GM21529 (cell line): ENCODE measurements at regions not wholly inside any gene's neighbourhood (a gene's known extent, or its start where the extent isn't known, plus 50 kb on each side); places are given as distances from the start of the nearest gene placed in this dataset.
A peak's percentile ranks its signal among the peaks of the same experiment; 100 is the strongest.

Source experiments
- ATAC-seq: cut with Tn5 transposase; IDR thresholded peaks from one replicate; pipeline ENCODE4 v1.9.1; 2021; ENCODE audit not compliant: unreplicated experiment

DNA sequence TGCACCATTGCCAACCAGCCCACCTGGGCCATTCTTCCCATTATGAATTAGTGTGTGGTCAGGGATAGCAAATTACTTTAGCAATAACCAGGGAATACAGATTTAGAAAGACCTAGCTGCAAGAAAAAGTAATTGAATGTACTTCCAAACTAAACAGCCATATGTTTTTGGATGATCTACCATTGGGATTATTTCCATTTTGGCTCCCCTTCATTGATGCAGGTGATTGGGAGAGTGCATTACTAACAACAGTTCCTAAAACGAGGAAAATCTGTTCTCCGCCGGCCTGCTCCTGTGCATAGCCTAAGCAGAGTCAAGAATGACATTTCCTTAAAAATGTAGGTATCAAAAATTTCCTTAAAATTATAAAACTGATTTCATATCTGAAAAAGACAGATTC is 58.5 kb downstream of the MAIP1 start:
- ATAC-seq, result no peak

DNA sequence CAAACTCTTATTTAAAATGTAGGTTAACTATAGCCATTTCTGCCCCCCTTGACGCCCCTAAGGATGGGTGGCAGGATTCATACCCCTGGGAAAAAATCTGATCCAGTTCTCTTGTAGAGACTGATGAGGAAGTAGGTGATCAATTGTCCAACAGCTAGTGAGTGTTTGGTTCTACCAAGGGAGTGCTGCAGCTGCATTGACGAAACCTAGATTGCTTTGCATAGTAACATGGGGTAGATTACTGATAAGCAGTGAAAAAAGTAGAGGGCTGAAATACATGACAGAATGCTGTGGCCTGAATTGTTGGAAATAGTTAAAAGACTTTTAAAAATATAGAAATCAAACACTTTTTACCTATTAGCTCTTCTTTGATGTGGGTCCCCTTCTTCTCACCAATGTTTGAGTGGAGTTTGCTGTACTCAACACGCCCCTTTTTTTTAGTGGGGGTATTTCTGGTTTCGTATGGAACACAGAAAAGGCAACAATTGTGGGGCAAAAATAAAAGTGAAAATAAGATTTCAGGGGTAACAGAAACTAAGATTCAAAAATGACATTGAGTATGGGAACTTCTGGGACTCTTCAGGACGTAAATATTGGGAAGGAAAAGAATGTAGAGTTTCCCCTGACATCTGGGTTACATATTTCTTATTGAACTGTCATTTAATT is 66.2 kb downstream of the MAIP1 start:
- peak; percentile 64 for ATAC-seq

DNA sequence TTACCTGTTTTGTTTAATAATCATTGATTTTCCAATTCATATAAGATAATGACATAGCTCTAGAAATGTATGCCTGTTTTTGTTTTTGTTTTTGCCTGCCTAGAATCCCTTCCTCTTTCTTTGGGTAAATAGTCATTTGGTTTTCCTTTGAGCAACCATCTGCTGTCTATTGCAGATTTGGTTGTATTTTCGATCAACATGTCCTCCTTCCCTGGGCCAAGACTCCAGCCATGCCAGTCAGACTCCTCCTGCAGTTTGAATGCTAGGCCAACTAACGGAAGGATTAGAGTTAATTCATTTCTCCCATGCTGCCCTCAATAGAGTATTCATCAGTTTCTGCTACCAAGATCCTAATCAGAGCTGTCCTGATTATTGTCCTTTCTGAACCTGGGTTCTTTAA is 67.1 kb downstream of the MAIP1 start:
- ATAC-seq, result no peak

DNA sequence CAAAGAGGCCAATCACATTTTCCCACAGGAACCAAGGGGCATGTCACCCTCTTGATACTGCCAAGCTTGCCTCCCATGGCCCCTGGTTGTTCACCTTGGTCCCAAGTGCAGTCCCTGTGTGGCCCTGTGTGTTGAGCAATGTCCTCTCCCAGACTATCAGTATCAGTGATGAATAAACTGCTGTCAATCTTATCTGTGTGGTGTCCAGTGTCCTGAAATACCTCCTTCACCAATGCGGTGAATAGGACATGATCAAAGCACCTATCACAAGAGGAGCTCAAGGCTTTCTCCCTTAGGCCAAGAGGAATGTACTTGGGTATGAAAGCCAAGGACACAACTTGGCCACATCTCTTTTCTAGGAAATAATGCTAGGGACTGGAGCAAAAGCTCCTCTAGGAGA is 68.2 kb downstream of the MAIP1 start:
- ATAC-seq, result no peak

DNA sequence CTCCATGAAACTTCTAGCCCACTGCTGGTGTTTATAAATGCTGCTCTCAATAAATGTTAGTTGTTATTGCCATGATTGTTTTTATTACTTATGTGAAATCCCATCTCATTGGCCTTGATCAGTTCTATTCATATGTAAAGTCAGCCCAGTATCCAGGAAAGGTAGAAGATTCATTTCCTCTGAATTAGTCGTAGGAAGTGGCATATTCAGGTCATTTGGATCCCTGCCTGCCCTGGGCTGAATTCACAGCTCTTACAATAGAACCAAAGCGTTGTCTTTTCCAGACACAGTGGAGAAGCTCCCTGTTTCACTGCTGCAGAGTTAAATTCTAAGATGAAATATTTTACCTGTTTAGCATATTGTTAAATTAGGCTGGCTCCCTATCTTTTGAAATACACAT is 70.3 kb downstream of the MAIP1 start:
- ATAC-seq, result no peak

DNA sequence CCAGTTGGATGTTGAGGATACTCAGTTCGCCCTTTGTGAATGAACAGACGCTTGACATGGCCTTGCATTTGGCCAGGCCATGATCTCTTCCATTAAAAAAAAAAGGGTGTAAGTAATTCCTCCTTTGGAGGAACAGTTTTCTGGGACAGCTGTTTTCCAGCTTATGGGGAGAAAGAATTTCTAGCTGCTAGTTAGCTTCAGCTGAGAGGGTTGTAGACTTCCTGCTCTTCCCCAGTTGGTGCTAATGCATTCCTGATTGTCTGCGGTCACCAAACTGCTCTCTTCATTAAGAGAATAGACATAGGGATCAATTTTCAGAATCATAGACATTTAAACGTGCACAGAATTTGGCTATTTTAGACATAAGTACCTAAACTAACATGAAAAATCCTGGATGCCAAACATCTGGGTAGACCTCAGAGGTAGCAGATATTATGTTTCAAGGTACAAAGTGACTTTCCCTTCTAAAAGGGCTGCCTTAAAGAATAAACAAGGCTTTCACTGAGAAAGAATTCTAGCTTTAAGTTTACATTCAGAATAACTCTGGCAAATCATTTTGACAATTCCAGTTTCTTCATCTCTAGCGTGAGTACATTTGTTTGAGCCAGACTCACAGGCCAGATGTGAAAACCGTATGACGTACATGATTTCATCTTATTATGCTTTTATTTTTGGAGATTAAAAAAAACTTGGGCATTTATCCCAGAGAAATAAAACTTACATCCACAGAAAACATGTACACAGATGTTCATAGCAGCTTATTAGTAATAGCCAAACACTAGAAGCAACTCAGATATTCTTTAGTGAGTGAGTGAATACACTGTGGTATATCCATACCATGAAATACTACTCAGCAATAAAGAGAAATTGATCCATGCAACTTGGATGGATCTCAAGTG is 71.2 kb downstream of the MAIP1 start:
- ATAC-seq, result no peak

DNA sequence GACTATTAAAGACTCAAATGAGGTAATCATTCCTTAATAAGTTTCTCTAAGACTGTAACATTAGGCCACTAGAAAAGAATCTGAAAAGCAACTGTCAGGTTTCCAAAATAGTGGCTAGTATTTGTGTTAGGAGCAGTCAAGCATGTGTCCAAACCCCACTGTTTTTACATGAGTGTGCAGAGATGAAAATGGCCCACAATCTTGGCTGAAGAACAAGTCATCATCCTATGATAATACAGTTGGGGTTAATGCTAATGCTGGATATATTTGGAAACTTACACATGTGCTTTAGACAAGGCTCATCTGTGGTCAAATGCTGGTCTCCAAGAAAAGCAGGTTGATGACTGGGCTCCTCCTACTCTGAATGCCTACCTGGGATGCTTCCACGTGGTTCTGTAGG is 73.6 kb downstream of the MAIP1 start:
- no peak for ATAC-seq

DNA sequence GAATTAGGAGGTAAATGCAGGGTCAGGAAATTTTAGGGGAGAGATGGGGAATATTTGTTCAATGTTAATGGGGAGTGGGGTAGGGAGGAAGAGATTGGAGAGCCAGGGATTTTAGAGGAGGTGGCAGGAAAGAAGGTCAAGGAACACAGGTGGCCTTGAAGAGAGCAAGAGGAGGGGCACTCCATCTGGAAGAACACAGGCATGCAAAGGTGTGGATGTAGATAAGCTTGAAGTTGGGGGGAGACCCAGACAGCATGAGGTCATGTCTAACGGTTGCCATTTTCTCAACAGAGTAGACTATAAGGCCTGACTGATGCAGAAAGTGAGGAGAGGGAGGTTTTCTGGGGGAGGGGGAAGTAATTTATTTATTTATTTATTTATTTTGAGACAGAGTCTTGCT is 77.5 kb downstream of the MAIP1 start:
- no peak for ATAC-seq

DNA sequence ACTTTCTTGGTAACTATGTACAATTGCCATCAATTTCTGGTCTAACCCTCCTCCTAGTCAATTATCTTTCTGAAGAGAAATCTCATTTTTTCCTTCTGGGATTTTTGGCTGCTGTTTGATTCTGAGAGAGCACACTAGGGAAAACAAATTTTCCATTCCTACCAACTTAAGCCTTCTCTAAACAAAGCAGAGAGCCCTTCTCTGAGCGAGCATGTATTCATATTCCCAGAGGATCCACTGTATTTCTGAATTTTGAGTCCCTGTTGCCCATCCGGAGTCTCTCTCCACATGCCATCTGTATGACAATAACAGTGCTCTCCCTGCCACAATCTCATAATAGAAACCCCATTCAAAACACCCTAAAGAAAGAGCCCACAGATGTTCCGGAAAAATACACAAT is 78.5 kb downstream of the MAIP1 start:
- ATAC-seq, result no peak

DNA sequence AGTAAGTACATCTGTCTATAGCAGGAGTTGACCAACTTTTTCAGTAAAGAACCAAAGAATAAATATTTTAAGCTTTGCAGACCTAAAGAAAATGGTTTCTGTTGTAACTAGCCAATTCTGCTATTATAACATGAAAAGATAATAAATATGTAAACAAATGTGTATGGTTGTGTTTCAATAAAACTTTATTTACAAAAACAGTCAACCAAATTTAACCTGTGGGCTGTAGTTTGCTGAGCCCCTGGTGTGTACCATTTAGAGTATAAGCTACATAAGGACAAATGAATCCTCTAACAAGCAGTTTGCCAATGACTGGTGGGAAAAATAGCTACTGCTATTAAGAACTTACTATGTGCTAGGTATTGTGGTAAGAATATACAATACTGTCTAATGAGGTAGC is 79.4 kb downstream of the MAIP1 start:
- ATAC-seq, result no peak

DNA sequence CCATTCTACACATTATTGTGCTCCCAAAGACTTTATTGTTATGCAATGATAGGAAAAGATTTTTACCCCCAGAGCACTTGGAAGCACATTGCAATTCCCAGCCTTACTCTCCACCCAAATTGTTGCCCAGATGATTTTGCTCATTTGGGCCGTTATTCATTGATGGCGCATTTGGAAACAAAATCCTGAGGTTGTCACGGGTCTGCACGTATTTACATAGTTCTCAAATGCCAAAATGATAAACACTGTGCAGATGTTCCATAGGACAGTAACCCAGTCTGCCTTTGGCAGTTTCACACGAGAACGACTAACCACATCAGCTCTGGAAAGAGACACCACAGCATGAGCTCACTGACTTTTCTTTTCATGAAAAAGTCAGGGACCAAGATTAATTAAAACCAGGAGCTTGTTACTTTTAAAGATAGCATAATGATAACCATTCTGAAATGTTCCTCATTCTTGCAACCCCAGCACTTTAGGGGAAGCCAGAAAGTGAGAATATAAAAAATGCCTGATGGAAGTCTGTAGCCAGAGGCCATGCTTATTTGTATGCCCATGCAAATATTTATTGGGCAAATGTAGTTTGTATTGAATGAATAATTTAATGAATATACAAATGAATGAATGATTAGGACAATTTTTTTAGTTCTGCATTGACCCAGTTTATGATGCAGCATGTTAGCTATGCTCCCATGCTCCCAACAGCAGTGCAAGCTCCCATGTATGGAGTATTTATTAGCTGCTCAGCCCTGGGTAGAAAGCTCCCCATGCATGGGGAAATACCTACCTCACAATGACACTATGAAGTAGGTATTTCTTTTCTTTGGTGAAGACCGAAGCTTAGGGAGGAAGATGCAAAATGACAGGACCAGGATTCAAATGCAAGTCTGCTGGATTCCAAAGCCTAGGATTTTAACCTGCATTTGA is 84.6 kb downstream of the MAIP1 start:
- no peak for ATAC-seq

DNA sequence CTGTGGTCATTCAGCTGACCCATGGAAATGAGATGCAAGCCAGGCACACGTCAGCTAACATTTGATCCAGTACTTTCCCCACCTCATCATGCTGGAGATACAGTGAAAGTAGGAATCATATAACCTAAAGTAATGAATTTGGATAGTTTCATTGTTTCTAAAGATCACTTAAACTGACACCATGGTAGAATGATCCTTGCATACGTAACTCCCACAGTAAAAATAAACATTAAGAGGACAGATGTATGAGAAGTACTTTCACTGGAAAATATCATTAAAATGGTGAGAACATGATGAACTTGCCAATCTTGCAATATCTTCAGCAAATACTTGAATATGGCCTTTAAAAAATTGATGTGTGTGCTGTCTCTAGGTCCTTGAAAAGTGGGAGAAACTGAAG is 85.4 kb downstream of the MAIP1 start:
- ATAC-seq, result no peak

DNA sequence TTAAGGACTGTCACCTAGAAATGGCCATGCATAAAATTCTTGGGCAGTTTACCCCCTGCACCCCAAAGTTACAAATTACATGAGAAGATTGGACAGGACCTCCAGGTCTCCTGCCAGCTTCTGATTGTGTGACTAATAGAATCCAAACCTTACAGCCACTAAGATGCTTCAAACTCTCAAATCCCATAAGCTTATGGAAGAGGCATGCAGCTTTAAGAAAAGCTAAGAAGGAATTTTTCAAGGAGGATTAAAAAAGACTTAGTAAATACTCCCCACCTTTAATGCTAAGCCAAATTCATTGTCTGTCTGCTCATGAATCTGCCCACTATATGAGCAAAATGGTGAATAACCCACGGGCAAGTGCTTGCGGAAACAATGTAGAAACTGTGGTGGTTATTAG is 86.3 kb downstream of the MAIP1 start:
- no peak for ATAC-seq

DNA sequence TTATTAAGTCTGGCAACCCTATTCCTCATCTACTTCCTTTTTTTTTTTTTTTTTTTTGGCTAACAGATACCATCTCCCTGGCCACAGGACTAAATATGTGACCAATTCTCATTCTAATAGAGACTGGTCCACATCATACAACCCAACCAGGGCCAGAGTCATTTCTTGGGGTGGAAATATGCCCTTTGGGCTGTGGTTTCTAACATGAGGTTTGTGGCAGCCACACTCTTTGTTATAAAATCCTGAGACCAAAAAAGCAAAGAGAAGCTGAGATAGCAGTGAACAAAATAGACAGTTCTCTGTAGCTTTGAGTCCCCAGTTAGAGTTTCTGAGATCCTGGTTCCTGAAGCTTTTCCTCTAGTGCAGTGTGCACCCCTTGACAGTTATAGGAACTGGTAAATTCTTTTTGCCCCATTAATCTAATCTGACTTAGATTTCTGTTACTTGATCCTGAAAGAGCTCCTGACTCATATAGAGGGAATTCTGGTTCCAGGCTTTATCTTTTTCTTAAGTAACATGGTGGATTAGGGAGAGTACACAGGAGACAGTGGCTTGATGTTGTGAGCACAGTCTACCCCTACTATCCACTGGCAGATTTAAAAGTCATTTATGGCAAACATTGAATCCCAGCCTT is 86.8 kb downstream of the MAIP1 start:
- ATAC-seq, result no peak

DNA sequence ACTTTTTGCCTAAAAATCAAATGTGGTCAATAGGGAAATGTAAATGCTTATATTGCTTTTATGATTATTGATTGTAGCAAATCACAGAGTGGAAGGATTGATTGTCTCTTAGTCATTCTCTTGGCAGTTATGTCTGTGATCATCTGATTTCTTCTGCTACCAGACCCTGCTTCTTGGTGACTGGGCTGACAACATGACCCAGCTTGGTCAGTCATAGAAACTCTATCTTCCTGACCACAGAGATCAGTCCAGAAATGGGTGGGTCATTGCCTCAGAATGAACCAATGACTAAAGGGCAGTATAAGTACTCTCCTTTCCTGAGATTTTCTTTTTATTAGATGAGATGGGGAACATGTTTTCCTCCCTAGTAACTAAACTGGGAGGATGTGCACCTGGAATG is 87.6 kb downstream of the MAIP1 start:
- ATAC-seq, result no peak

DNA sequence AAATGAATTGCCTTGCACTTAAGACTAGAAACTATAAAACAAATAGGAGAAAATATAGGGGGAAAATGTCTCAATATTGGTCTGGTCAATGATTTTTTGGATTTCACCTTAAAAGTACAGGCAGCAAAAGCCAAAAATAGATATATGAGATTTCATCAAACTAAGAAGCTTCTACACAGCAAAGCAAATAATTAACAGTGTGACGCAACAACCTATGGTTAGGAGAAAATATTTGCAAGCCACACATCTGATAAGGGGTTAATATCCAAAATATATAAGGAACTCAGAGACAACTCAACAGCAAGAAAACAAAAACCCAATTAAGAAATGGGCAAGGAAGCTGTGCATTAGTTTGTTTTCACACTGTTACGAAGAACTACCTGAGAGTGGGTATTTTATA is 89.1 kb downstream of the MAIP1 start:
- no peak for ATAC-seq

DNA sequence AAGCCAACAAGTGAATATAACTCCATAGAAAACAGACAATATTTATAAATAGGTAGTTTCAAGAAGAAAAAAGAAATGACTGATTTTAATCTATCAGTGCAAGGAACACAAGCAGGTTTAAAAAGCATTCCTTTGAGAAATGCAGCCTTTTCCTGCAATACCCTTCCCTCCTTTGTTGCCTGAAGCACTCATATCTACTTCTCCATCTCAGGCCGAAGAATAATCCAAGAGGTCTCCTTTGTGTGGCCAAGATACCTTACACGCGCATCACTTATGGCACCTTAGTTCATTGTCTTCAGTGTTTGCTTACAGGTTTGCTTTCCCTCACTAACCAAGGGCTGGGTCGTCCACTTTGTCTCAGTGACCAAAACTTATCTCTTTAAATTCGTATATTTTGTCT is 93.0 kb downstream of the MAIP1 start:
- no peak for ATAC-seq

DNA sequence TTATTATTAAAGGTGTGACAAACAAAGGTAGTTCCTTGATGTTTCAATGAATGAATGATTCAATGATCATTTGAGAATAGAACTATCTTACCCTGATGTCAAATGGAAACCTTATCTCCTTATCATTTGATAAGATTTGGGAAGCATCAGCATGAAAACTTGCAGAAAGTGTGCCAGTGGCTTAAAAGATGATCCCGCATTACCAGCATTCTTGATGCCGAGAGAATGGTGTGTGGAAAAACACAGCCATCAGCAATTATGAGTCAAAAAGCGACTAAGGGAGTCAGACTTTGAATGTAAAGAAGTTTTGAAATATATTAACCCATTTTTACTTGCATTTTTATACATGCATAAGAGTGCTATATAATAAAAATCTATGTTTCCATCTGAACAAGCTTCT is 93.7 kb downstream of the MAIP1 start:
- ATAC-seq, result no peak

DNA sequence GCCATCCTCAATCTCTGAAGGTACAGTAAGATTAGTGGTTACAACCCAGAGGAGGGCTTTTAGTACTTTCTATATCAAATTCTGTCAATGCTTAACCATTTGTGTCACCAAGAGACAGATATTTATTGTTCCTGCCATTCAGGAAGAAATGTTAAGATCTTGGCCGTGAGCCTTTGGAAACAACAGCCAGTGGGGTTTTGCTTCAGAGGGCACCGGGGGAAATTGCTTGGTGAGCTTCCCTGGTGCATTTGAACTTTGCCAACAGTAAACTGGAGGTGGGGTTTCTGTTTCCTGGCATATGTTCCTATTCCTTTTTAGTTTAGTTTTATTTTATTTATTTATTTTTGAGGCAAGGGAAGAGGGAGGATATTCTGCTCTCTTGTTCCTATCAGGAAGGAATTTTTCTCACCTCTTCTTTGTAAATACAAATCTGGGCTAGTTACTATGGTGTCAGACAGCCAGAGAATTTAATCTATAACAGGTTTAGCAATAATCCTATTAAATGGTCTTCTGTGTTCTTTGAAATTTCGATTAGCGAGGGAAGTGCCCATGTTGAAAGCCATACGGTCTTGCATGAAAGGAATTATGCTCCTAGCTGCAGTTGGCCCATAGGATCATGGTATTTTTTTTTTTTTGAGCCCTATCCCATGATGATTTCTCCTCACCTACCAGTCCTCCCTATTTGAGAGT is 95.7 kb downstream of the MAIP1 start:
- ATAC-seq, result no peak

DNA sequence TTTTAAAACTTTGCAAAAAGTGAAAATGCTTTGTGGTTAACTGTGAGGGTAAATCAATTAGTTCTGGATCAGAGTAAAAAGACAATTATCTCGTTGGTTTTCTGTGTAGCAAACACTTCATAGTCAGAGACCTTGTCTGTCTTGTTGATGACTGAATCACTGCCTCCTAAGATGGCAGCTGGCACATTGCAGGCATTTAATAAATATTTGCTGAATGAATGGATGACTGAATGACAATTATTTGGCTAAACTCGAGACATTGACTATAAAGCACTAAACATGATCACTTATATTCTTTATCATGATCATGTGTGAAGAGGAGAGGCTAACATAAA is 96.2 kb downstream of the MAIP1 start:
- ATAC-seq, result no peak

DNA sequence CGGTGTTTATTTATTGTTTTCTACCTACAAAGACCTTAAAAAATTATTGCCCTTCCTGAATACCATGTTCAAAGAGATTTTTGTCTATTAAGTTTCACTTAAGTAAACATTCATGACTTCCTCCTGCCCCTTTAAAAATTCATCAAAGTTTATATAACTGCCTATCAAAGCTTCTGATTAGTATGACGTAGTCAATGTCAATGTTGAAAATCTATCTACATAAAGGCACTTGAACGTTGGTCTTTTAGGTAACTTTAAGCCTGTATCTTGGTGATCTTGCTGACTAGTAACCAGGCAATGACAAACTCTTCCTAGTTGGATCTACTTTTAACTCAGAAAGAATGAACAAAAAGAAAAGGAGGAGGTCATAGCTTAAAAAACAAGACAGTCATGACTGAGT is 97.2 kb downstream of the MAIP1 start:
- ATAC-seq, result no peak
